GM20000 (cell line): ENCODE measurements at regions not wholly inside any gene's neighbourhood (a gene's known extent, or its start where the extent isn't known, plus 50 kb on each side); places are given as distances from the start of the nearest gene placed in this dataset.

Experiments
- DNase-seq: peaks from one replicate; pipeline ENCODE4 v3.0.0; 2012; ENCODE audit warnings: low spot score
- CTCF ChIP-seq: IDR thresholded peaks from 2 replicates; pipeline ENCODE4 v1.5.1; 2012; ENCODE audit warnings: mild to moderate bottlenecking, control low read depth; ENCODE audit errors: extremely low read depth, missing control alignments

- no peak for DNase-seq
- TF ChIP-seq CTCF, result no peak
These were observed 65.0 kb upstream of the POU3F1 start for GRCh38 chr1:38111589-38111988.

- TF ChIP-seq CTCF, result no peak
- no peak for DNase-seq
These were observed 58.7 kb upstream of the POU3F1 start for GRCh38 chr1:38105267-38105666.

- TF ChIP-seq CTCF, result no peak
- DNase-seq, result no peak
These were observed 56.0 kb upstream of the POU3F1 start for GRCh38 chr1:38102636-38103035.

GRCh38 chr1:38101037-38101785 is 54.6 kb upstream of the POU3F1 start:
- no peak for TF ChIP-seq CTCF
- no peak for DNase-seq

GRCh38 chr1:38098101-38098847 is 51.7 kb upstream of the POU3F1 start:
- no peak for TF ChIP-seq CTCF
- no peak for DNase-seq

- TF ChIP-seq CTCF, result no peak
These were observed 50.8 kb upstream of the POU3F1 start for GRCh38 chr1:38097284-38097898.

More at GRCh38 chr1:38097284-38097898, 50.8 kb upstream of the POU3F1 start:
- no peak for DNase-seq
